NOMO-1 treated with dmso at 0.1 percent for 144 hours (cell line): ENCODE measurements at regions not wholly inside any gene's neighbourhood (a gene's known extent, or its start where the extent isn't known, plus 50 kb on each side); places are given as distances from the start of the nearest gene placed in this dataset.
A peak's percentile ranks its signal among the peaks of the same experiment; 100 is the strongest.

ENCODE experiments used
- DNase-seq: peaks from one replicate; lab custom pipeline; 2025; ENCODE audit not compliant: unreplicated experiment; lab: John Stamatoyannopoulos, UW

- no peak for DNase-seq
Observed at GRCh38 chr3:83882701-83883100, 1076.1 kb upstream of the CADM2 start.

GRCh38 chr3:83890039-83890762, 1068.6 kb upstream of the CADM2 start:
- DNase-seq: no peak

GRCh38 chr3:83890763-83891135, 1068.0 kb upstream of the CADM2 start:
- no peak for DNase-seq

GRCh38 chr3:83894223-83894622, 1064.6 kb upstream of the CADM2 start:
- DNase-seq: no peak

GRCh38 chr3:83895892-83896291, 1062.9 kb upstream of the CADM2 start:
- no peak for DNase-seq

- DNase-seq: no peak
Observed at GRCh38 chr3:83902787-83903533, 1055.8 kb upstream of the CADM2 start.

- DNase-seq: no peak
Observed at GRCh38 chr3:83913381-83913780, 1045.4 kb upstream of the CADM2 start.

GRCh38 chr3:83926291-83926690, 1032.5 kb upstream of the CADM2 start:
- no peak for DNase-seq

- no peak for DNase-seq
Observed at GRCh38 chr3:83928391-83928790, 1030.4 kb upstream of the CADM2 start.

GRCh38 chr3:83928903-83929302, 1029.9 kb upstream of the CADM2 start:
- no peak for DNase-seq

GRCh38 chr3:83934192-83935021, 1024.4 kb upstream of the CADM2 start:
- peak; percentile 89 for DNase-seq

GRCh38 chr3:83938491-83938890, 1020.3 kb upstream of the CADM2 start:
- no peak for DNase-seq

GRCh38 chr3:83941990-83942745, 1016.6 kb upstream of the CADM2 start:
- DNase-seq: no peak

GRCh38 chr3:83946049-83946448, 1012.7 kb upstream of the CADM2 start:
- no peak for DNase-seq

GRCh38 chr3:83946554-83946953, 1012.2 kb upstream of the CADM2 start:
- peak; percentile 65 for DNase-seq

GRCh38 chr3:83948771-83949170, 1010.0 kb upstream of the CADM2 start:
- DNase-seq: no peak

- peak; percentile 11 for DNase-seq
Observed at GRCh38 chr3:83953417-83954089, 1005.2 kb upstream of the CADM2 start.

- DNase-seq: no peak
Observed at GRCh38 chr3:83956431-83956830, 1002.4 kb upstream of the CADM2 start.

GRCh38 chr3:83968356-83968755, 990.4 kb upstream of the CADM2 start:
- no peak for DNase-seq

GRCh38 chr3:83971666-83972065, 987.1 kb upstream of the CADM2 start:
- no peak for DNase-seq
